GM12878 (cell line): ENCODE measurements at regions not wholly inside any gene's neighbourhood (a gene's known extent, or its start where the extent isn't known, plus 50 kb on each side); places are given as distances from the start of the nearest gene placed in this dataset.

ENCODE experiments used
- BHLHE40 ChIP-seq, 2 experiments: fragments of 450-650 bp in 1 of 2; IDR thresholded peaks; 2 replicates each; pipeline ENCODE4 v1.6.1; 2011 to 2017; ENCODE audit warnings: low read depth in 2 of 2, borderline replicate concordance in 1 of 2, improper control_type of control experiment in 1 of 2, low read length in 1 of 2, mild to moderate bottlenecking in 1 of 2
- CHD4 ChIP-seq: fragments of 200-600 bp; sonication (generic); IDR thresholded peaks from 2 replicates; pipeline ENCODE4 v1.6.1; 2016; ENCODE audit warnings: mild to moderate bottlenecking
- E2F8 ChIP-seq: fragments of 450-650 bp; IDR thresholded peaks from 2 replicates; pipeline ENCODE4 v1.6.1; 2018; ENCODE audit warnings: mild to moderate bottlenecking, low read depth, moderate library complexity; ENCODE audit not compliant: partially characterized antibody
- HDAC6 ChIP-seq: fragments of 200-600 bp; sonication (generic); IDR thresholded peaks from one replicate; pipeline ENCODE4 v1.8.0; 2017; ENCODE audit warnings: antibody characterized with exemption; ENCODE audit not compliant: unreplicated experiment
- HDGF ChIP-seq: fragments of 450-650 bp; IDR thresholded peaks from 2 replicates; pipeline ENCODE4 v1.6.1; 2016; ENCODE audit warnings: antibody characterized with exemption
- KAT2A ChIP-seq: conservative IDR thresholded peaks from 2 replicates; pipeline ENCODE4 v1.6.1; 2011; ENCODE audit warnings: low read depth, low read length; ENCODE audit not compliant: control insufficient read depth
- KLF5 ChIP-seq: fragments of 450-650 bp; IDR thresholded peaks from 2 replicates; pipeline ENCODE4 v1.6.1; 2014; ENCODE audit warnings: mild to moderate bottlenecking; ENCODE audit not compliant: partially characterized antibody
- NFIC ChIP-seq: IDR thresholded peaks from 2 replicates; pipeline ENCODE4 v1.6.1; 2012; ENCODE audit warnings: low read depth, mild to moderate bottlenecking, inconsistent platforms, low read length, moderate library complexity
- NFXL1 ChIP-seq: fragments of 450-650 bp; IDR thresholded peaks from 2 replicates; pipeline ENCODE4 v1.6.1; 2017; ENCODE audit warnings: antibody characterized with exemption, mild to moderate bottlenecking, borderline replicate concordance
- PAX5 ChIP-seq: IDR thresholded peaks from 2 replicates; pipeline ENCODE4 v1.6.1; 2011; ENCODE audit warnings: low read depth, low read length, borderline replicate concordance
- RAD21 ChIP-seq: IDR thresholded peaks from 2 replicates; pipeline ENCODE4 v1.6.1; 2011; ENCODE audit warnings: mild to moderate bottlenecking, low read depth, low read length, moderate library complexity; ENCODE audit not compliant: insufficient read depth
- RFX5 ChIP-seq: IDR thresholded peaks from 2 replicates; pipeline ENCODE4 v1.6.1; 2011; ENCODE audit warnings: low read depth, low read length, improper control_type of control experiment
- SIX5 ChIP-seq: IDR thresholded peaks from 2 replicates; pipeline ENCODE4 v1.6.1; 2011; ENCODE audit warnings: mild to moderate bottlenecking, low read depth, low read length, moderate library complexity; ENCODE audit not compliant: severe bottlenecking
- SMAD1 ChIP-seq: fragments of 450-650 bp; IDR thresholded peaks from 2 replicates; pipeline ENCODE4 v1.6.1; 2018; ENCODE audit warnings: mild to moderate bottlenecking, low read depth; ENCODE audit not compliant: partially characterized antibody
- SMAD5 ChIP-seq: IDR thresholded peaks from 2 replicates; pipeline ENCODE4 v1.6.1; 2016; ENCODE audit warnings: antibody characterized with exemption, low read depth
- SREBF1 ChIP-seq: IDR thresholded peaks from 2 replicates; pipeline ENCODE4 v1.6.1; 2012; ENCODE audit warnings: mild to moderate bottlenecking, low read length
- SUZ12 ChIP-seq: fragments of 200-600 bp; sonication (generic); IDR thresholded peaks from one replicate; pipeline ENCODE4 v1.6.1; 2018; ENCODE audit warnings: antibody characterized with exemption, mild to moderate bottlenecking; ENCODE audit not compliant: unreplicated experiment
- TBL1XR1 ChIP-seq: IDR thresholded peaks from 2 replicates; pipeline ENCODE4 v1.6.1; 2012; ENCODE audit warnings: low read depth, low read length, improper control_type of control experiment
- ZNF207 ChIP-seq: fragments of 450-650 bp; IDR thresholded peaks from 2 replicates; pipeline ENCODE4 v1.6.1; 2014; ENCODE audit warnings: antibody characterized with exemption, mild to moderate bottlenecking, borderline replicate concordance
- ZNF384 ChIP-seq: IDR thresholded peaks from 2 replicates; pipeline ENCODE4 v1.6.1; 2012; ENCODE audit warnings: low read depth, mild to moderate bottlenecking, low read length, improper control_type of control experiment, borderline replicate concordance
- ZNF592 ChIP-seq: fragments of 450-650 bp; IDR thresholded peaks from 2 replicates; pipeline ENCODE4 v1.6.1; 2017; ENCODE audit warnings: mild to moderate bottlenecking, moderate library complexity
- ZNF622 ChIP-seq: fragments of 450-650 bp; IDR thresholded peaks from 2 replicates; pipeline ENCODE4 v1.6.1; 2017; ENCODE audit warnings: mild to moderate bottlenecking, inconsistent platforms
- TF ChIP-seq, protein P1 (sequence below): fragments of 450-650 bp; IDR thresholded peaks from 2 replicates; pipeline ENCODE4 v1.6.1; 2016; ENCODE audit warnings: mild to moderate bottlenecking

- peak; percentile 24 for TF ChIP-seq SMAD1
- no peak for TF ChIP-seq TBL1XR1
- TF ChIP-seq E2F8: no peak
- TF ChIP-seq, protein P1, sequence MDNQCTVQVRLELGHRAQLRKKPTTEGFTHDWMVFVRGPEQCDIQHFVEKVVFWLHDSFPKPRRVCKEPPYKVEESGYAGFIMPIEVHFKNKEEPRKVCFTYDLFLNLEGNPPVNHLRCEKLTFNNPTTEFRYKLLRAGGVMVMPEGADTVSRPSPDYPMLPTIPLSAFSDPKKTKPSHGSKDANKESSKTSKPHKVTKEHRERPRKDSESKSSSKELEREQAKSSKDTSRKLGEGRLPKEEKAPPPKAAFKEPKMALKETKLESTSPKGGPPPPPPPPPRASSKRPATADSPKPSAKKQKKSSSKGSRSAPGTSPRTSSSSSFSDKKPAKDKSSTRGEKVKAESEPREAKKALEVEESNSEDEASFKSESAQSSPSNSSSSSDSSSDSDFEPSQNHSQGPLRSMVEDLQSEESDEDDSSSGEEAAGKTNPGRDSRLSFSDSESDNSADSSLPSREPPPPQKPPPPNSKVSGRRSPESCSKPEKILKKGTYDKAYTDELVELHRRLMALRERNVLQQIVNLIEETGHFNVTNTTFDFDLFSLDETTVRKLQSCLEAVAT: peak; percentile 69; the same call in 1 of the 2 replicates
- no peak for TF ChIP-seq SMAD5
- TF ChIP-seq HDGF: no peak
- no peak for TF ChIP-seq SIX5
- TF ChIP-seq KAT2A: no peak
- no peak for TF ChIP-seq KLF5
- no peak for TF ChIP-seq RAD21
- peak; percentile 38; the same call in 1 of the 2 replicates for TF ChIP-seq NFIC
- TF ChIP-seq ZNF384: no peak
- no peak for TF ChIP-seq NFXL1
- TF ChIP-seq ZNF207: no peak
- no peak for TF ChIP-seq SREBF1
- TF ChIP-seq ZNF592: no peak
- TF ChIP-seq RFX5: no peak
- no peak for TF ChIP-seq HDAC6
- TF ChIP-seq SUZ12: no peak
- TF ChIP-seq PAX5: no peak
- TF ChIP-seq BHLHE40 (IDR thresholded peaks at IDR 0.05; ENCODE audit: borderline replicate concordance in 1 of 2, low read depth in 2 of 2, low read length in 1 of 2): peak in 1 of 2 experiments; percentile 26; a peak in 1 of 4 replicates
- no peak for TF ChIP-seq CHD4
- no peak for TF ChIP-seq ZNF622
Observed at GRCh38 chr12:68538726-68539614, 71.7 kb upstream of the RAP1B start (continued).
